H1 (cell line): ENCODE measurements at regions not wholly inside any gene's neighbourhood (a gene's known extent, or its start where the extent isn't known, plus 50 kb on each side); places are given as distances from the start of the nearest gene placed in this dataset.

Source experiments
- CTCF ChIA-PET: fragments of 300-600 bp; sonication (Branson Sonifier 250); formaldehyde crosslinking; loops from one replicate; lab custom pipeline; 2021; ENCODE audit not compliant: partially characterized antibody; lab: Charles Lee
- POLR2A ChIA-PET: fragments of 300-600 bp; sonication (Branson Sonifier 250); formaldehyde crosslinking; loops from one replicate; lab custom pipeline; 2021; ENCODE audit warnings: inconsistent platforms; ENCODE audit not compliant: partially characterized antibody; lab: Charles Lee
- DNase-seq, 2 experiments: peaks; one replicate each; pipeline versions ENCODE4 v3.0.0 to v3.0.0-alpha.2; 2010 to 2022; ENCODE audit warnings: low spot score in 2 of 2, low read depth in 1 of 2, mixed read lengths in 1 of 2
- FAIRE-seq: peaks from 2 replicates; lab custom pipeline; 2011; peaks lifted over from hg19 to GRCh38; lab: Jason Lieb, UNC
- H2AFZ ChIP-seq: 2 replicates; pipeline ENCODE4 v1.8.1; 2012; ENCODE audit warnings: low read length, inconsistent platforms
- H2AK5ac ChIP-seq: 2 replicates; pipeline ENCODE4 v1.6.1; 2013; ENCODE audit warnings: low read depth, low read length
- H2BK120ac ChIP-seq: replicated peaks from 2 replicates; pipeline ENCODE3; 2013; ENCODE audit warnings: low read depth, low read length, inconsistent platforms
- H2BK12ac ChIP-seq: 2 replicates; pipeline ENCODE4 v1.6.1; 2013; ENCODE audit warnings: low read depth, low read length
- H2BK15ac ChIP-seq: 2 replicates; pipeline ENCODE4 v1.6.1; 2013; ENCODE audit warnings: low read length
- H2BK20ac ChIP-seq: 2 replicates; pipeline ENCODE4 v1.6.1; 2013; ENCODE audit warnings: low read length
- H2BK5ac ChIP-seq: 2 replicates; pipeline ENCODE4 v1.6.1; 2013; ENCODE audit warnings: low read depth, low read length
- H3K14ac ChIP-seq: 2 replicates; pipeline ENCODE4 v1.6.1; 2013; ENCODE audit warnings: inconsistent platforms; ENCODE audit not compliant: insufficient read length
- H3K18ac ChIP-seq: 2 replicates; pipeline ENCODE4 v1.6.1; 2013; ENCODE audit warnings: low read length; ENCODE audit errors: extremely low read depth
- H3K23ac ChIP-seq: 2 replicates; pipeline ENCODE4 v1.6.1; 2013; ENCODE audit warnings: inconsistent platforms; ENCODE audit not compliant: insufficient read length
- H3K23me2 ChIP-seq: 2 replicates; pipeline ENCODE4 v1.6.1; 2013; ENCODE audit warnings: low read depth, low read length
- H3K27ac ChIP-seq: 2 replicates; pipeline ENCODE4 v1.6.1; 2011; ENCODE audit warnings: low read depth, low read length, inconsistent platforms
- H3K27me3 ChIP-seq, 4 experiments: replicated peaks in 1 of 4; 1 replicate in 1 of 4; 2 replicates in 3 of 4; pipeline versions ENCODE4 v1.6.1 to v1.8.1; 2011 to 2013; ENCODE audit warnings: low read length in 3 of 4, mild to moderate bottlenecking in 3 of 4, inconsistent platforms in 2 of 4, mixed read lengths in 2 of 4, moderate library complexity in 1 of 4; ENCODE audit not compliant: control insufficient read depth in 3 of 4, insufficient read depth in 3 of 4; ENCODE audit errors: extremely low read depth in 1 of 4
- H3K36me3 ChIP-seq, 4 experiments: 2 replicates each; pipeline versions ENCODE4 v1.6.1 to v1.8.1; 2011 to 2013; ENCODE audit warnings: mild to moderate bottlenecking in 4 of 4, low read length in 3 of 4, moderate library complexity in 2 of 4, control low read depth in 1 of 4, inconsistent platforms in 1 of 4; ENCODE audit not compliant: insufficient read depth in 4 of 4, control insufficient read depth in 2 of 4
- H3K4ac ChIP-seq: replicated peaks from 2 replicates; pipeline ENCODE3; 2013; ENCODE audit warnings: low read length, low read depth, mixed read lengths, inconsistent platforms; ENCODE audit not compliant: insufficient read length
- H3K4me1 ChIP-seq, 4 experiments: replicated peaks in 1 of 4; 1 replicate in 1 of 4; 2 replicates in 3 of 4; pipeline versions ENCODE4 v1.6.1 to v1.8.1; 2011 to 2013; ENCODE audit warnings: low read length in 3 of 4, inconsistent platforms in 2 of 4, mixed read lengths in 1 of 4; ENCODE audit not compliant: insufficient read depth in 4 of 4, control insufficient read depth in 3 of 4
- H3K4me2 ChIP-seq, 2 experiments: 2 replicates each; pipeline versions ENCODE4 v1.6.1 to v1.8.1; 2011 to 2013; ENCODE audit warnings: low read depth in 2 of 2, low read length in 2 of 2, control low read depth in 1 of 2, inconsistent platforms in 1 of 2, mild to moderate bottlenecking in 1 of 2; ENCODE audit not compliant: insufficient read depth in 1 of 2
- H3K4me3 ChIP-seq, 4 experiments: fragments of 200-600, 300-600 bp in 1 of 4; sonication (generic), shearing (Covaris generic), sonication (Bioruptor Twin) in 1 of 4; 2 replicates each; pipeline versions ENCODE4 v1.5.1 to v1.8.1; 2011 to 2016; ENCODE audit warnings: low read length in 4 of 4, low read depth in 3 of 4, control low read depth in 2 of 4, inconsistent platforms in 2 of 4, mild to moderate bottlenecking in 2 of 4, mixed read lengths in 1 of 4, moderate library complexity in 1 of 4; ENCODE audit not compliant: insufficient read depth in 2 of 4; ENCODE audit errors: extremely low read depth in 1 of 4
- H3K56ac ChIP-seq: replicated peaks from 2 replicates; pipeline ENCODE3; 2013; ENCODE audit warnings: low read depth, mild to moderate bottlenecking, mixed read lengths, low read length, inconsistent platforms; ENCODE audit not compliant: insufficient read length
- H3K79me1 ChIP-seq: 2 replicates; pipeline ENCODE4 v1.6.1; 2013; ENCODE audit warnings: low read depth, low read length, control low read depth
- H3K79me2 ChIP-seq, 2 experiments: 2 replicates each; pipeline versions ENCODE4 v1.6.1 to v1.8.1; 2012 to 2013; ENCODE audit warnings: low read length in 2 of 2, mild to moderate bottlenecking in 2 of 2, inconsistent platforms in 1 of 2; ENCODE audit not compliant: insufficient read depth in 2 of 2, control insufficient read depth in 1 of 2
- H3K9ac ChIP-seq, 4 experiments: replicated peaks in 1 of 4; 1 replicate in 1 of 4; 2 replicates in 3 of 4; pipeline versions ENCODE4 v1.6.1 to v1.8.1; 2011 to 2013; ENCODE audit warnings: low read depth in 3 of 4, low read length in 3 of 4, control low read depth in 2 of 4, mild to moderate bottlenecking in 2 of 4, moderate library complexity in 2 of 4, inconsistent platforms in 1 of 4; ENCODE audit errors: extremely low read depth in 1 of 4
- H3K9me3 ChIP-seq, 2 experiments: 2 replicates each; pipeline versions ENCODE4 v1.6.1 to v1.8.1; 2012 to 2013; ENCODE audit warnings: mild to moderate bottlenecking in 2 of 2, moderate library complexity in 2 of 2, control low read depth in 1 of 2, inconsistent platforms in 1 of 2, low read depth in 1 of 2, low read length in 1 of 2, mixed read lengths in 1 of 2; ENCODE audit not compliant: insufficient read depth in 2 of 2
- H4K20me1 ChIP-seq, 2 experiments: replicated peaks in 1 of 2; 2 replicates each; pipeline versions ENCODE3 to v1.8.1; 2011 to 2013; ENCODE audit warnings: inconsistent platforms in 2 of 2, low read length in 2 of 2, mild to moderate bottlenecking in 1 of 2; ENCODE audit not compliant: insufficient read depth in 2 of 2, control insufficient read depth in 1 of 2
- H4K5ac ChIP-seq: 2 replicates; pipeline ENCODE4 v1.6.1; 2013; ENCODE audit warnings: low read length, low read depth, mixed read lengths, inconsistent platforms; ENCODE audit not compliant: insufficient read length
- H4K8ac ChIP-seq: 2 replicates; pipeline ENCODE4 v1.8.0; 2013; ENCODE audit warnings: mild to moderate bottlenecking, moderate library complexity, low read length, inconsistent platforms; ENCODE audit not compliant: insufficient read depth; ENCODE audit errors: extremely low read depth
- H4K91ac ChIP-seq: replicated peaks from 2 replicates; pipeline ENCODE3; 2013; ENCODE audit warnings: low read length, mixed read lengths, inconsistent platforms; ENCODE audit not compliant: insufficient read length
- CBX5 ChIP-seq: fragments of 300-800, 300-1000 bp; sonication (generic); IDR thresholded peaks from 2 replicates; pipeline ENCODE4 v1.7.1; 2016; ENCODE audit warnings: antibody characterized with exemption, low read length, low read depth
- CHD2 ChIP-seq: IDR thresholded peaks from 2 replicates; pipeline ENCODE4 v1.6.1; 2012; ENCODE audit warnings: low read length, improper control_type of control experiment
- CREB1 ChIP-seq: IDR thresholded peaks from 2 replicates; pipeline ENCODE4 v1.6.1; 2012; ENCODE audit warnings: inconsistent platforms
- MAFK ChIP-seq: IDR thresholded peaks from 2 replicates; pipeline ENCODE4 v1.6.1; 2012; ENCODE audit warnings: low read depth, mild to moderate bottlenecking, improper control_type of control experiment, low read length
- POLR2AphosphoS5 ChIP-seq: IDR thresholded peaks from 2 replicates; pipeline ENCODE4 v1.6.1; 2011; ENCODE audit warnings: low read depth, low read length
- TBP ChIP-seq: IDR thresholded peaks from 2 replicates; pipeline ENCODE4 v1.6.1; 2011; ENCODE audit warnings: low read depth, low read length, improper control_type of control experiment
- YY1 ChIP-seq: IDR thresholded peaks from 2 replicates; pipeline ENCODE4 v1.6.1; 2011; ENCODE audit warnings: low read depth, mild to moderate bottlenecking, low read length
- WGBS, 2 experiments: shearing (Covaris generic) in 1 of 2; methylation state at CpG; one replicate each; pipeline versions ENCODE4 v1.1.6 to v1.1.7; 2013 to 2015; ENCODE audit warnings: low lambda C conversion rate in 2 of 2, mixed read lengths in 2 of 2, inconsistent platforms in 1 of 2, low coverage in 1 of 2, missing lambda C conversion rate in 1 of 2; ENCODE audit not compliant: insufficient replicate concordance in 2 of 2, insufficient coverage in 1 of 2, insufficient read length in 1 of 2; ENCODE audit errors: extremely low coverage in 1 of 2, missing lambda C conversion rate in 1 of 2; 5-methylcytosine and 5-hydroxymethylcytosine counted together
- TF ChIP-seq, protein P1 (sequence below): IDR thresholded peaks from 2 replicates; pipeline ENCODE4 v1.6.1; 2012; ENCODE audit warnings: inconsistent platforms
- TF ChIP-seq, protein P2 (sequence below): IDR thresholded peaks from 2 replicates; pipeline ENCODE4 v1.6.1; 2012; ENCODE audit warnings: inconsistent platforms

DNA sequence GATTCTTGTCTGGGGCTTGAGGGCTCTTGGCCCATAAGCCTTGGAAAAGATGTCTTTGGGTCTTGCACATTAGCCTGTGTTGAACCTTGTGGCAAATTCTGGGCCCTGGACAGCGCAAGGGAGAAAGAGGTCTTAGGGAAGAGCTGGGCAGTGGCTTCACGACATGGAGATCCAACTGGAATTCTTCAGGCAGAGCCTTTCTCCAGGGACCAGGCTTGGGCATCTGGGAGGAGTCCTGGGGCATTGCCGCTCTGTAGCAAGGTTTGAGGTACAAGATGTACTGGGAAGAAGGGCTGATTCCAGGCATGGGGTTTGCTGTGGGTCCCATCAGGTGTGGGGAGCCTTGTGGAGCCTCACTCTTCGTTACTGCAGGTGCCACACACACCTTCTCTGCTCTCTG, 104.0 kb upstream of the ACTRT1 start:
- Histone ChIP-seq H3K9me3 (peaks cover 0 to 6% of the 10 kb centered on the region in 2 experiments; a peak in 1 of 4 replicates), H3K9ac (no peak overlapping the region), H3K23me2 (no peaks in the 10 kb centered on the region), H2BK20ac (no peak overlapping the region), H4K8ac (no peak overlapping the region), H3K18ac (no peak overlapping the region), H3K79me2 (no peaks in the 10 kb centered on the region), H3K36me3 (no peaks in the 10 kb centered on the region), H2AFZ (no peak overlapping the region), H3K56ac (no peak overlapping the region), H3K4me2 (no peak overlapping the region), H2BK15ac (no peak overlapping the region), H3K79me1 (no peaks in the 10 kb centered on the region), H3K14ac (no peak overlapping the region), H3K27ac (no peak overlapping the region), H2AK5ac (no peak overlapping the region), H2BK12ac (no peak overlapping the region), H4K20me1 (no peaks in the 10 kb centered on the region), H2BK120ac (no peak overlapping the region), H3K4ac (no peak overlapping the region), H3K4me1 (no peaks in the 10 kb centered on the region), H4K5ac (no peak overlapping the region), H4K91ac (no peak overlapping the region), H3K4me3 (no peak overlapping the region), H3K27me3 (no peaks in the 10 kb centered on the region), H2BK5ac (no peak overlapping the region), H3K23ac (no peak overlapping the region)
- ChIA-PET CTCF (no interaction called here), POLR2A (no interaction called here)
- FAIRE-seq (no peak), DNase-seq (no peak)
- WGBS, 2 experiments = 83% methylated on average over 3 of the region's 4 CpGs; no CpG with 5 or more reads in 1 of the 2 experiments
- TF ChIP-seq POLR2AphosphoS5 = no peak
- TF ChIP-seq YY1 = no peak
- no peak for TF ChIP-seq MAFK
- no peak for TF ChIP-seq CHD2
- TF ChIP-seq TBP = no peak
- no peak for TF ChIP-seq CREB1
- TF ChIP-seq, protein P1, sequence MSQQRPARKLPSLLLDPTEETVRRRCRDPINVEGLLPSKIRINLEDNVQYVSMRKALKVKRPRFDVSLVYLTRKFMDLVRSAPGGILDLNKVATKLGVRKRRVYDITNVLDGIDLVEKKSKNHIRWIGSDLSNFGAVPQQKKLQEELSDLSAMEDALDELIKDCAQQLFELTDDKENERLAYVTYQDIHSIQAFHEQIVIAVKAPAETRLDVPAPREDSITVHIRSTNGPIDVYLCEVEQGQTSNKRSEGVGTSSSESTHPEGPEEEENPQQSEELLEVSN = no peak
- TF ChIP-seq, protein P2, sequence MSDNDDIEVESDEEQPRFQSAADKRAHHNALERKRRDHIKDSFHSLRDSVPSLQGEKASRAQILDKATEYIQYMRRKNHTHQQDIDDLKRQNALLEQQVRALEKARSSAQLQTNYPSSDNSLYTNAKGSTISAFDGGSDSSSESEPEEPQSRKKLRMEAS = no peak
- TF ChIP-seq CBX5 = no peak
